GM21737 (cell line): ENCODE measurements at regions not wholly inside any gene's neighbourhood (a gene's known extent, or its start where the extent isn't known, plus 50 kb on each side); places are given as distances from the start of the nearest gene placed in this dataset.

Experiments
- ATAC-seq: cut with Tn5 transposase; IDR thresholded peaks from one replicate; pipeline ENCODE4 v1.9.1; 2021; ENCODE audit warnings: mild to moderate bottlenecking, moderate library complexity; ENCODE audit not compliant: unreplicated experiment

- no peak for ATAC-seq
These were observed 176.9 kb downstream of the AASDH start for GRCh38 chr4:56210397-56210796.

- no peak for ATAC-seq
These were observed 177.5 kb downstream of the AASDH start for GRCh38 chr4:56209767-56210166.

GRCh38 chr4:56208103-56208502 is 179.2 kb downstream of the AASDH start:
- ATAC-seq: no peak

- no peak for ATAC-seq
These were observed 181.0 kb downstream of the AASDH start for GRCh38 chr4:56206258-56206657.

GRCh38 chr4:56200275-56200674 is 187.0 kb downstream of the AASDH start:
- ATAC-seq: no peak

GRCh38 chr4:56198265-56198664 is 189.0 kb downstream of the AASDH start:
- no peak for ATAC-seq

GRCh38 chr4:56197387-56197786 is 189.9 kb downstream of the AASDH start:
- ATAC-seq: no peak

GRCh38 chr4:56195025-56195424 is 192.3 kb downstream of the AASDH start:
- no peak for ATAC-seq

- ATAC-seq: no peak
These were observed 195.8 kb downstream of the AASDH start for GRCh38 chr4:56191534-56191933.

GRCh38 chr4:56187688-56188087 is 199.6 kb downstream of the AASDH start:
- no peak for ATAC-seq

- no peak for ATAC-seq
These were observed 200.3 kb downstream of the AASDH start for GRCh38 chr4:56186808-56187523.

GRCh38 chr4:56185901-56186300 is 201.4 kb downstream of the AASDH start:
- ATAC-seq: no peak

- ATAC-seq: no peak
These were observed 203.1 kb downstream of the AASDH start for GRCh38 chr4:56184214-56184613.

GRCh38 chr4:56183344-56183959 is 203.8 kb downstream of the AASDH start:
- ATAC-seq: peak; percentile 68

- no peak for ATAC-seq
These were observed 204.9 kb downstream of the AASDH start for GRCh38 chr4:56182356-56182755.

- ATAC-seq: no peak
These were observed 205.9 kb downstream of the AASDH start for GRCh38 chr4:56181140-56181953.

GRCh38 chr4:56169061-56169460 is 218.2 kb downstream of the AASDH start:
- ATAC-seq: no peak

GRCh38 chr4:56164907-56165306 is 216.2 kb downstream of the CEP135 start:
- ATAC-seq: no peak

- no peak for ATAC-seq
These were observed 211.9 kb downstream of the CEP135 start for GRCh38 chr4:56160636-56161035.

GRCh38 chr4:56158483-56158882 is 209.7 kb downstream of the CEP135 start:
- ATAC-seq: no peak

GRCh38 chr4:56156141-56156540 is 207.4 kb downstream of the CEP135 start:
- ATAC-seq: no peak

GRCh38 chr4:56155432-56155831 is 206.7 kb downstream of the CEP135 start:
- no peak for ATAC-seq
